HG03280 (cell line): ENCODE measurements at regions not wholly inside any gene's neighbourhood (a gene's known extent, or its start where the extent isn't known, plus 50 kb on each side); places are given as distances from the start of the nearest gene placed in this dataset.

ENCODE experiments used
- ATAC-seq: cut with Tn5 transposase; IDR thresholded peaks from one replicate; pipeline ENCODE4 v1.9.1; 2021; ENCODE audit warnings: mild to moderate bottlenecking, moderate library complexity; ENCODE audit not compliant: unreplicated experiment

DNA sequence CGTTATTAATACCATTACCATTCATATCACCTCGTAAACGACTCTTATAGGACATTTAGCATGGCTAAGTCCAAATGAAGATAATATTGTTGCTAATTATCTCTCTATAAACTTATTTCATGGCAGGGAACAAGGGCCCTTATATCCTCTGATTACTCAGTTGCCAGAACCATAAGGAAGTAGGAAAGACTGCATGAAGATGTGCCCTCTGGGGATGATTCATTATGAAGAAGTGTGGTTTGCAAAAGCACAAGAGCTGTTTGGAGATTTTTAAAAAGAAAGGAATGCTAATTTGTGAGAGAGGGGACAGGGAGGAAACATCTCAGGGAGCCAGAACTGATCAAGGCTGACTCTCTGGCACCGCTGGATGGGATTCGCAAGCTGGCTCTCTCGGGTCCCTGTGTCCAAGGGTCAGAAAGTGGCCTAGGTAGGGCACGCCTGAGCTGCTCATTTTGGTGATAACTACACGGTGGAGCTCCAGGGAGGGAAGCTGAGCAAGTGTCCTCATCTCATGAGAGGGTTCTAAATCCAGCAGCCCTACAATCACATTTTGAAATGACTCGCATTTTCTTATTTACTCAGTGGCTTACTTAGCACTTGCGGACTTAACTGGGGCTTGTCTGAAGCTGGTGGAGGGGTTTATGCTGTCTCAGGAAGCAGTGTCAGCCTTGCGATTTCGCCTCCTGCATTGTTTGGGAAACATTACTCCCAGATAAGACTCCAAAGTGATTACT lies 136.8 kb downstream of the C5orf15 start:
- no peak for ATAC-seq

DNA sequence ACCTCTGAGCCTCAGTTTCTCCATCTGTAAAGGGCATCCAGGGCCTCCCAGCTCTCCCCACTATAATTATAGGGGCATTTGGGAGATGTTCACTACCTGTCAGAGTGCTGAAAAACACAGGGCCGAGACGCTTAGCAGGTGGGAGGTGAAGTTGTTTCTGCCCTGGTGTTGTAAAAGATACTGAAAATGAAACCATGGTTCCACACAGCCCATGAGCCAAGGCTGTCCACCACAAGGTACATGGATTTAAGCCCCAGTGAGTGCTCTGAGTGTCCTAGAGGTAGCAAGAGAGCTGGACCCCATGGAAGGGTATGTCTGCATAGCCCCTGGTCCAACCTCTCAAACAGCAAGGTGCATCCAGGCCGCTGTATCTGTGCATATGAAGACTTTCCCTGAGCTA lies 137.5 kb downstream of the C5orf15 start:
- ATAC-seq: peak; percentile 49

DNA sequence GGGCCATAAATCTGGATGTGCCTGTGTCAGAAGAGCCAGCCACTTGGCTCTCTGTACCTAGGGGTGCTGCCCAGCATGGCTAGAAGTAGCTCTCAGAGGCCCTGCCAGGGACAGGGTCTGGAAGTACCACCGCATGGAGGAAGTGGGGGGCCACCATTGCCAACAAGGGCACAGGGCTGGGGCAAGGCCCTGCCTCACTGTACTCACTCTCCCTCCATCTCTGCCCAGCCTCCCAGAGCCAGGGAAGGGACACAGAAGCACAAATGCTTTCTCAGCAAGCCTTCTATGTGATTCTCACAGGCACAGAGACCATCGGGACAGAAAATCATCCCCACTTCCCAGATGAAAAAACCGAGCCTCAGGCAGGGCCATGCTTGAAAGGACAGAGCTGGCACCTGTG lies 138.1 kb downstream of the C5orf15 start:
- no peak for ATAC-seq

DNA sequence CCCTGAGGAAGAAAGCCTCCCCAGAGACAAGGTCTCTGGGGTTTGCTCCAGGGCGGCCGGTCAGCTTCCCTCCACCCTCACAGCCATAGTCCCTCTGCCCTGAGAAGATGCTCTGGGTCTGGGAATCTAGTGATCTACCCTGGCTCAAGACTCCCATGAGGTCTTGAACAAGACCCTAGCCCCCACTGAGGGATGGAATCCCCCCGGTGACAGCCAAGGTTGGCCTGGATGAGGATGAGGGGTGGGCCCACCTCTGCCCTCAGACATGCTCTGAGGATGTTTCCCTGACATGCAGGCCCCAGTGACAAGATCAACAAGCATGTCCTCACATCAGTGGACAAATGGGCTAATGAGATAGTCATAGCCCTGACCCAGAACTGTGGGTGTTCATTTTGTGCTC lies 138.6 kb downstream of the C5orf15 start:
- ATAC-seq: no peak

DNA sequence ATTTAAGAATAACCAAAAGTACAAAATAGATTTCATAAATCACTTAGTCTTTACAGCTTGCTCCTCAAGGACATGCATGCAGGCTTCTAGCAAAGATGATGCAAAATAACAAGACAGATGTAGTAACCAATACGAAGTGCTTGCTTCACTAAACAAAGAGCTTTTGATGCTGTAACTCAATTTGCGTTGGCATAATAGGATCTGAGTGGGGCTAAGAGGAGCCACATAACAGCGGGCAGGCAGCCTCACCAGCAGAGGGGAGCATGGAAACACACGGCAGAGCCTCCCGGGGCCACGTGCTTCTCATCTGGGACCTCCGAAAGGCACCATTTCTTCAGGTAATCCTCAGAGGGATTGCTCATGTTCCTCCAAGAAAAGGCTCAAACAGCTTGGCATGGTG lies 139.7 kb downstream of the C5orf15 start:
- no peak for ATAC-seq

DNA sequence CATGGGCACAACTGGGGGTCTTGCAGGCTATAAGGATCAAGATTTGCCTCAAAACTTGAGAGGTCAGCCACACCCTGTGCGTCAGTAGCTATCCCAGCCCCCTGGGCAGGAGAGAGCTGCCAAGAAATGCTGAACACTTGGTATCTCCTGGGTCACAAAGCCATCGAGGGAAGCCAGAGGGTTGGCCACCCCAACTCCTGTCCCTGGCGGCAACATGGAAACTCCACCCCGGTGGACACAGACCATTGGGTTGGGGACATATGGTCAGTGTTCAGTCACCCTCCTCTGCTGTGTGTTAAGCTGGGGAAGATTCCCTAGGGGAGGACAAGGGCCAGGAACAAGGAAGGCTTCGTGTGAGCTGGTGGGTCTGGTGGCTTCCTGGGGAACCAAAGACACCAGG lies 140.6 kb downstream of the C5orf15 start:
- ATAC-seq: no peak

DNA sequence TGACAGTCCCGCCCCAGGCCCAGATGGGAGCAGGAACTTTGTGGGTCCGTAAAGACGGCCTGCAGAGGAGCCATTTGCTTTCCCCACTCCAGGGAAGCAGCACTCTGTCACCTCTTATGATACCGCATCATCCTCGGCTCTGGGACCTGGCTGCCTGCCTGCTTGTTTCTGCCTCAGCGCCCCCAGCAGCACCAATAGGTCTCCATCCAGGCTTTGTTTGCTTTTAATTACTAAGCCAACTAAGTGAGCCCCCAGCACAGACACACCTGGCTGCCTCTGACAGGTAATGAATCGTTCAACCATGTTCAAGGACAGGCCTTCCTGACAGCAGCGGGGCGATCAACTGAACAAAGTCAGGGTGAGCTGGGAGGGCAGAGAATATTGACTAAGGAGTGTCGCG lies 141.4 kb downstream of the C5orf15 start:
- ATAC-seq: no peak

DNA sequence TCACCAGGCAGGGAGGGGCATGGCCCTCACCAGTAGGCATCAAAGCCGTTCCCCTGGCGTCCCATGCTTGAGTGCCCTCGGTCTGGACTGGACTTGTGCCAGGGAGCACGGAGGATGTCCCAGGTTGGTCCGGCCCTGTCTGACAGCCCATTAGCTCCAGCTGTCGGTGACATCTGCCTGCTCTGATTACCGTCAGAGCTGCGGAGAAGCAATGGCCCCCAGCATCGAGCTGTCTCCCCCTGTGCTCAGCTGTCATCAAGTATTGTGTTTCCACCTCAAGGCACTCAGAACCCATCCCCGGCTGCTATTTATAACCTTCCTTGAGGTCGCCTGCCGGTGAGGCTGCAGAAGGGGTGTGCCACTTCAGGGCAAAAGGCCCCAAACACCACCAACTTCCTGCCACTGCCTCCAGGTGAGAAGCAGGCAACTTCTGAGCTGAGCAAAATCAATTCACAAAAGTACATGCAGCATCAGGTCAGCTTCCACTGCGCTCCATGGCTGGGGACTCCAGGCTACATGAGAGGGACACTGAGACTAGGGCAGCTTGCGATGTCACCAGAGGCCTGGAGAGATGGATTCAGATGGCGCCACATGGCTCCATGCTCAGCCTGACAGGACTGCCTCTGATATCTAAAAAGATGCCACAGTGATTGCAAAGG lies 142.7 kb downstream of the C5orf15 start:
- no peak for ATAC-seq

DNA sequence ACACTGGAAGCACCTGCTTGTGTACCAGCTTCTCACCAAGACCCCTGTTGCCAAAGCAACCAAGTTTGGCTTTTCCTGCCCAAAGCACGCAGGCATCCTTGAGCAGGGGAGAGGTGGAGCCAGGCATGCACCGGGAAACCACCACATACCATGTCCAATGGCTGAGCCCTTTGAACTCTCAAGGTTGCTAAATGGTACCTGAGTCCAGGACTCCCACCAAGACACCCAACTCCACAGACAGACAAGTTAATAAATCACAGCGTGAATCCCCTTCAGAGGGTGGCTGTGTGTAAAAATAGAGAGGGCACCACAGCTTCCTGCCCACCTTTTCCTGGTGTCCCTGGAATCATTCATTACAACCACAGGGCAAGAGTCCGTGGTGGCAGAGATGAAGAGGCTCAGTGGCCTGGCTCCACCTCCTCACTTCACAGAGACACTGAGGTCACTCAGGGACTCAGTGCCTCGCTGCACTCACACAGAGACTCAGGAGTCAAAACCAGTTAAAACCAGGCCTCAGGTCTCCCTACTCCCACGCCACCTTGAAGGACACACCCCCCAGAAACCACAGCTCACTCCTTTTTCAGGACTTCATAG lies 143.7 kb downstream of the C5orf15 start:
- peak; percentile 64 for ATAC-seq

DNA sequence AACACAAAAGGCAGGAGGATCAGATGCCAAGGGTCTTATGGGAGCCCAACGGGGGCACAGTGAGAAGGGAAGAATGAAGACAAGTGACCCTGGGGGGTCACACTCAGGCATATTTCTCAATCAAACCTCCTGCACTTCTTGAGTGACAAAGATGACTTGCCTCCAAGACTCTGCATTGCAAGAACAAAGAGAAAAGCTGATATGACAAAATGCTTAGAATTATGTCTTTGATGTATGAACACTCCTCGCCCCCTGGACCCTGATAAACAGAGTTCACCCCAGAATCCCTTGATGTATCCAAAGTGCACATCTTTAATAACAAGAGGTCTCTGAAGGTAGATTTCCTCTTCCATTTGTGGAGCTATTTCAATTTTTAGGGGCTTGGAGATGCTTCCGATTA lies 146.5 kb downstream of the C5orf15 start:
- no peak for ATAC-seq

DNA sequence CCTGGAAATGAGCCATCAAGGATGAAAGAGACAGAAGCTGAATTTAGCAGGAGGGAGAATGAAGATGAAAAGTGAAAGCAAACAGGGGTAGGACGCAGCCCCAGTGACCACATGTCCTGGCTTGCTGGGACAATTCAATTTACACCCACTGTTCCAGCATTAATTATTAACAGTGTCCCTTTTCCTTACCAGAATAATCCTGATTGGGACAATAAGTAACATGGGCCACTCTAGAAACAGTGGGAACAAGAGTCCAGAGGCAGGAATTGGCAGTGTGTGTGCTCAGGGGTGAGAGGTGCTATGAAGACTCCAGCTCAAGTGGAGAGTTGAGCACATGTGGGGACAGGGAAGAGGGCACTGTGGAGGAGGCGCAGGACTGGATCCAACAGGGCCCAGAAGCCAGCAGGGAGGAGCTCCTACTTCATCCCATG lies 147.1 kb downstream of the C5orf15 start:
- no peak for ATAC-seq

DNA sequence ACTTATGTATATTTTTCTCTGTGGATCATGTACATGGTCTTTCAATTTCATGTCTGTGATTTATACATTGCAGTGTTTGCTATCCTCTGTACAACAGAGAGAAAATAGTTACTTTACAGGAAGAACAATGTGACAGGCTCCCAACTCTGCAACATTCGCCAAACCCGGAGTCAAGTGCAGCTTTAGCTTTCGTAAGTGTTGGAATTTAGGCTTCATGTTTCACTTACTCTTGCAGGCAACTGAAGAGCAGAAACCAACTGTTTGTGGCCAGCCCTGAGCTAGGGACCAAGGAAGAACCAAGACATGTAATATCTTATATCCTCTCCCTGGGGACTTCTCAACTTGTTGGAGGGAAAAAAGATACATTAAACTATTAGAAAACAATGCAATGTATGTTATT lies 147.9 kb downstream of the C5orf15 start:
- ATAC-seq: no peak

DNA sequence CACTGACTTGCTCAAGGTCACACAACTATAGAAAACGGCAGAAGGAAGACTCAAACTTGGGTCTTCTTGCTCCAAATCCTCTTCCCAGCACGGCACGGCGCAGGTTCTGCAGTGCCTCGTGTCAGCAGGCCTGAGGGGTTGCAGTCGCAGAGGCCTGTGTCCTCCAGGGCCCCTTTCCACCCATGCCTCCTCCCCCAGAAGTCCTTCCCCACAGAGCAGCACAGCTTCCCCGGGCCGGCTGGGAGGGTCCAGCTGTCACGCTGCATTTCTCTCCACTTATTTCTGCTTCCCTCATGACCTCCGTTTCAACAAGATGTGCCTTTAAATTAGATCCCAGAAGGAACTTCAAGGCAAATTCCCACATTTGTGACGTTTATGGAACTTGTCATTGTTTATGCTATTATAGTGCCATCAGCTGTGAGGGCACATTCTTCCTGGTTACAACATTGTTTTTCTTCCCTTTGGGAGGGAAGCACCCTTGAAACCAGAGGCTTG lies 148.4 kb downstream of the C5orf15 start:
- ATAC-seq: no peak

DNA sequence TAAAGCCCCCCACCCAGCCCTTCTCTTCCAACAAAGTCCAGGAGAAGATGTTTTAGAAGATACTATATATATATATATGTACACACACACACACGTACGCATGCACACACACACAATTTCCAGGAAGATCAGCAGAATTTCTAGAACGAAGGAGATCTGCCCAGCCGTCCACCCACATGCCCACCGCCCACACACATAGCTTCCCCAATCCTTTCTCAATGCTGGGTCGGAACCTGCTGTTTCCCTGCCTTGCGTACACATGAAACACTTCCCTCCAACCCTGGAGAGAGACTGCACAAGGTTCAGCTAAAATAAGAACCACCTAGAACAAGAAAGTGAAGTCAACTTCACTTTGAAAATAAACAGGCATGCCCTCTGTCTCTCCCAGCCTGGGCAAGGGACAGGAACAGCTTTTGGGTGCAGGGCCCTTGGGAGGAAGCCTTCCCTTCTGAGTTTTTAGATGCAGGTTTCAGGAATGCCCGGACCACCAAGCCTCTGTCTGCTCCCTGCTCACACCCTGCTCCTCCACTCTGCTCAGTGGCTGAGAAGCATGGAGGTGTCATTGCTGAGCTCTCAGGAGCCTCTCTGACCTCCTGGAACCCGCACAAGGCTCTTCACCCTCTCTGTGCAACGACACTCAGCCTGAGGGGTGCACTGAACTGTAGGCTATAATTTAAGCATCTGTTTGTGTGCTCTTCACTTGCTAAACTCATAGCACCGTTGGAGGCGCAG lies 149.4 kb downstream of the C5orf15 start:
- no peak for ATAC-seq

DNA sequence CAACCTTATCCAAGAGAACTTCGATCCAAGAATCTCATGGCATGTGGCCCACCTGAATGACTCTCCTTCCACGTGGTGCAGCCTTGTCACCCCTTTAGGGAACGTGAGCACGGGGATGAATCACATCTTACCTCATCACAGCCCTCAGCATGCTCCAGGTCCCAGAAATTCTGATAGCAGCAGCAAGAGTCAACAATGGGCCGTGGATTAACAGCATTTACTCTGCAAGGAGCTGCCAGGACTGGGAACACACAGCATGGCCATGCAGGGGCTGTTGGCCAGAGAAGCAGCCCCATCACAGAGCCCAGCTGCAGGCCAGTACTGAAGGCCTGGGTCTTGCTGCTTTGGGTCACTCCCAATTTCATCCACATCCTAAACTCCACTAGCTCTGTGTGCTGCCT lies 150.4 kb downstream of the C5orf15 start:
- ATAC-seq: no peak

DNA sequence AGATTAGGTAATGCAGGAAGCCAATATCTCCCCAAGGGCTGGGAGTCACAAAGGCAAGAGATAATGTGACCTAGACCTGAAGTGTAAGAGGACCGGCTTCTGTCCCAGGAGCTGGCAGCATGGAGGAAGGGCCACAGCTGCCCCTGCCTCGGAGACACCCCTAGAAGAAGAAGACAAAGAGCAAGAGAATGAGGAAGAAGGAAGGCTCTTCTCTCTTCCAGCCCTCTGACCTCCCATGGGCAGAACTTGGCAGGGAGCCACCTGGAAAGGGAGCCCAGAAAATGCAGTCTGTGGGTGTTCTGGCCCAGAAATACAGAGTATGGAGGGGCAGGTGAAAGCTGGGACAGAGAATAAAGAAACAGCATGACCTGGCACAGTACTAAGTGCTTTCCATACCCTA lies 151.0 kb downstream of the C5orf15 start:
- ATAC-seq: no peak

DNA sequence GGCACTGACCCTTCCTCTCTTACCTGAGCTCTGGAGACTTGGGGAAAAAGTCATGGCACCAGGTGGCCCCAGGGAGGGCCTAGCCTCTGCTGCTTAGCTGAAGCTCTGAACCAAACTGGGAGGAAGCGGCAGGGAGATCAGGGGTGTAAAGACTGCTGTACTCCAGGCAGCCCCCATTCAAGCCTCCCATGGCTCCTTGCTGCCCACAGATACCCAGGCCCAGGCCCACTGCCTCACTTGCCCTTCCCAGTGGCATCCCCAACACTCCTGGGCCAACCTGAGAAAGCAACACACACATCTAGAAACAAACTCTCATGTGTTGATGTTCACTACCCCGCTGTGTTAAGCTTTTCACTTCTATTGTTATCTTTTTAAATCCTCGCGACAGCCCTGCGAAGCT lies 151.6 kb downstream of the C5orf15 start:
- no peak for ATAC-seq

DNA sequence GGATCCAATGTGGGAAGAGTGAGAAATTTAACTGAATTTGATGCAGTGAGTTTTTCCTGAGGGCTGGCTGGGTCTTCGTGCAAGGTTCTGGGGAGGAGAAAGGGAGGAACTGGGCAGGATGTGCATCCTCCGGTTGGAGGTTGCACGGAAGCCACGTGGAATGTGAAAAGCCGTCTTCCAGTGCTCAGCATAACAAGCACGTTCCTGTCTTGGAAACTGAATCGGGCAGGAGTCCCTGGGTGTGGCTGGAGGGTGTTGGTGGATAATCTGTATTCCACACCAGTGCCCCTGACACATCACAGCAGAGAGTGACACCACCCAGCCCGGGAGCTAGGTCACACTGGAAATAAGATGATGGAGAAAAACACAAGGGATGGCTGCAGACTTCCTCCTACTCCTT lies 154.3 kb downstream of the C5orf15 start:
- no peak for ATAC-seq

DNA sequence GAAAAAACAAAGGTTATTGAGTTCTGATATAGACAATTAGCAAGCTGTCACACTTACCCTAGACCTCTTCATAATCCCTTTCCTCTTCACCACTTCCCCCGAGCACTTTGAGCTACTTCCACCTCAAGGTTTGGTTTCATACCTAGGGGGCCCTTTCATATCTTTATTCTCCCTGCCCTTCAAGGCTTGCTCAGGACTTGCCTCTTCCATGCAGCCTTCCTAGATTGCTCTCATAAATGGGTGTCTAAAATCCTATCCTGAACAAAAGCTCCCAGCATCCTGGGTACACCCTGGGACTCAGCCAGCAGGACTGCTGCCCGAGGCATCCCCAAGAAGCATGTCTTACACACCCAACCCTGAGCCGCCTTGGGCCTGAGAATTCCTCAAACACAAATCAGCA lies 157.3 kb downstream of the C5orf15 start:
- ATAC-seq: no peak

DNA sequence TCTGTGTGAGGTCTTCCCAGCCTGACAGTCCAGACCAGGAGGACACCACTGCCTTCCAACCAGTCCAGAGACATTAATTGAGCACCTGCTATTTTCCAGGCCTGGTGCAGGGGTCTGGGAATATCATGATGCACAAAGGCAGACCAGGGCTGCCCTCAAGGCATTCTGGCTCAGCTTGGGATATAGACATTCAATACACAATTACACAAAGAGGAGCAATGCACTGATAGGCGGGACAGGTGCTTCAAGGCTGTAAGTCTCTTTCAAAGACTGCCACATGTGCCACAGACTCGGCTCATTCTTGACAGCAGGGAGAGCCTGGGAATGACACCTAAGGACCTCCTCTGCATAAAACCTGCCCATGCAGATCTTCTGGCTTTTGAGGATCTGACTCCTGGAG lies 158.6 kb downstream of the C5orf15 start:
- no peak for ATAC-seq

DNA sequence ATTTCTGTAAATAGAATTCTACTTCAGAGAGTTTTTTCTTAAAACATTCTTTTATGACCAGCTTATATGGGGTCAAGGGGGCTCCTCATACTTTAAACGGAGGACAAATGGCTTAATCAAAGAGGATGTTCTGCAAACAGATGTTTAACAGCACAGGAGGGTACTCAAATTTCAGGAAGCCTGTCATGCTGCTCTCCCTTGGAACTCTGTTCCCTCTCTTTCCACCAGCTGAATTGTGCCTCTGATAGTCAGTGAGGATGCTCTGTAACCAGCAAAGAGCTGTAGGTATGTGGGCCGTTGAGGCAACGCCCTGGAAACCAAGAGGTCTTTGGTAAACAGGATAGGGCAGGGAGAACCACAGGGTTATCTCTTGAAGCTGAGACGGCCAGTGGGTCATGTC lies 161.1 kb downstream of the C5orf15 start:
- no peak for ATAC-seq

DNA sequence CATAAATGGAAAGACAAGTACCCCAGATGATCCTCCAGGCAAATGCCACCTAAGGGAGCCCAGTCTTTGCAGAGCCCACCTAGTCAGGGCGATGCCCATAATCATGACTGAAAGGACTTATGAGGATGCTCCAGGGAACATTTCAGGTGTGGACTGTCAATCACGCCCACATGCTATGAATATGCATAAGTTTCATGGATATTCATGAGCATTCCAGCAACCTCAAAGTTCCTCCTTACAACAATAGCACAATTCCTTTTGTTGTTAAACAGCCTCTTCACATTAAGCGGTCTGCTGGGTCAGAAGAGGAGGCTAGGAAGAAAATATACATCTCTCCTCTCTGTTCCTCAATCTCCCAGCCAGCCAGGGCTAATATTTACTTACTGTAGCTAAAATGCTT lies 161.6 kb downstream of the C5orf15 start:
- no peak for ATAC-seq
